GM23248 (cell line): ENCODE measurements at regions not wholly inside any gene's neighbourhood (a gene's known extent, or its start where the extent isn't known, plus 50 kb on each side); places are given as distances from the start of the nearest gene placed in this dataset.

ENCODE experiments used
- EZH2 ChIP-seq: fragments of 200-600 bp; sonication (generic); IDR thresholded peaks from 2 replicates; pipeline ENCODE4 v1.6.1; 2018; ENCODE audit warnings: antibody characterized with exemption, mild to moderate bottlenecking; ENCODE audit not compliant: insufficient read depth, poor library complexity, severe bottlenecking
- EZH2phosphoT487 ChIP-seq: fragments of 200-600 bp; sonication (generic); IDR thresholded peaks from 2 replicates; pipeline ENCODE4 v1.6.1; 2018; ENCODE audit warnings: antibody characterized with exemption, moderate library complexity, mild to moderate bottlenecking, low read depth; ENCODE audit not compliant: insufficient read depth

DNA sequence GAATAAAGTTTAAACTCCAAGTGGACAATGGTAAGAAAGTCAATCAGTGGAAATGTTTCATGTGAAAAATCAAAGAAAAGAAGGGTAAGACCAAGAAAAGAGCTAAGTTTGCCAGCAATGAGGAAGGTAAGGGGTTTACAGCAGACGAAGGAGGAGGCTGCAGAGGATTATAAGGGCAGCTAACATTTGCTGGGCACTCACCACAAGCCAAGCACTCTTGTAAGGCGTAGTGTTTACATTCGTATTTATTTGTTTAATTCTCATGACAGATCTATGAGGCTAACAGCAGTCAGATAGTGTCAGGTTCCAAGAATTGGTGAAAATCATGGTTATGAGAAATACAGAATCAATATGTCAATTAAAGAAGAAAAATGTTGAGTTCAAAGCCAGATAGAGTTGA, 75.2 kb upstream of the NGF start:
- no peak for TF ChIP-seq EZH2
- no peak for TF ChIP-seq EZH2phosphoT487
